GM23338 (cell line): ENCODE measurements at regions not wholly inside any gene's neighbourhood (a gene's known extent, or its start where the extent isn't known, plus 50 kb on each side); places are given as distances from the start of the nearest gene placed in this dataset.

Experiments used
- ATAC-seq: fragments of 200-7000 bp; cut with Tn5 transposase; 3 replicates; pipeline ENCODE4 v1.9.1; 2020
- DNase-seq: peaks from one replicate; pipeline ENCODE4 v3.0.0-alpha.2; 2015; ENCODE audit warnings: low spot score
- H2AFZ ChIP-seq: fragments of 200-600 bp; sonication (generic); 2 replicates; pipeline ENCODE4 v1.8.0; 2016; ENCODE audit warnings: antibody characterized with exemption, mild to moderate bottlenecking, moderate library complexity
- H3F3A ChIP-seq: fragments of 200-600 bp; sonication (generic); replicated peaks from 2 replicates; pipeline ENCODE4 v1.8.0; 2017; ENCODE audit warnings: antibody characterized with exemption, mixed run types, low read depth
- H3K27ac ChIP-seq: fragments of 200-600 bp; sonication (generic); 2 replicates; pipeline ENCODE4 v1.6.1; 2016; ENCODE audit warnings: low read depth
- H3K27me3 ChIP-seq: fragments of 200-600 bp; sonication (generic); 2 replicates; pipeline ENCODE4 v1.8.0; 2016; ENCODE audit warnings: mild to moderate bottlenecking, mixed run types, moderate library complexity; ENCODE audit not compliant: insufficient read depth
- H3K36me3 ChIP-seq: fragments of 200-600 bp; sonication (generic); 2 replicates; pipeline ENCODE4 v1.8.0; 2016; ENCODE audit warnings: mild to moderate bottlenecking; ENCODE audit not compliant: insufficient read depth
- H3K4me1 ChIP-seq: fragments of 200-600 bp; sonication (generic); 2 replicates; pipeline ENCODE4 v1.8.0; 2016; ENCODE audit warnings: mild to moderate bottlenecking, moderate library complexity; ENCODE audit not compliant: insufficient read depth
- H3K4me2 ChIP-seq: fragments of 200-600 bp; sonication (generic); 2 replicates; pipeline ENCODE4 v1.7.1; 2017; ENCODE audit warnings: mixed run types
- H3K4me3 ChIP-seq: fragments of 200-600 bp; sonication (generic); 2 replicates; pipeline ENCODE4 v1.6.1; 2016; ENCODE audit warnings: mixed run types
- H3K79me2 ChIP-seq: fragments of 200-600 bp; sonication (generic); replicated peaks from 2 replicates; pipeline ENCODE4 v1.8.0; 2017; ENCODE audit warnings: mild to moderate bottlenecking; ENCODE audit not compliant: insufficient read depth
- H3K9me2 ChIP-seq: fragments of 200-600 bp; sonication (generic); 2 replicates; pipeline ENCODE4 v1.8.0; 2017; ENCODE audit not compliant: insufficient read depth
- H4K20me1 ChIP-seq: fragments of 200-600 bp; sonication (generic); replicated peaks from 2 replicates; pipeline ENCODE4 v1.8.0; 2017; ENCODE audit warnings: mild to moderate bottlenecking; ENCODE audit not compliant: insufficient read depth
- H3K27ac Mint-ChIP-seq: 2 replicates; pipeline ENCODE4 v1.8.0; 2020; ENCODE audit warnings: inconsistent platforms, mild to moderate bottlenecking, moderate library complexity, mixed read lengths
- H3K27me3 Mint-ChIP-seq: 3 replicates; pipeline ENCODE4 v1.8.0; 2022; ENCODE audit warnings: low read depth, mild to moderate bottlenecking, moderate library complexity, mixed read lengths, inconsistent platforms; ENCODE audit not compliant: insufficient read depth, poor library complexity
- H3K36me3 Mint-ChIP-seq: 3 replicates; pipeline ENCODE4 v1.8.0; 2021; ENCODE audit warnings: low read depth, mild to moderate bottlenecking, inconsistent platforms, moderate library complexity, mixed read lengths
- H3K4me1 Mint-ChIP-seq: 3 replicates; pipeline ENCODE4 v1.8.0; 2020; ENCODE audit warnings: mild to moderate bottlenecking, inconsistent platforms, mixed read lengths
- H3K4me3 Mint-ChIP-seq: 3 replicates; pipeline ENCODE4 v1.8.0; 2021; ENCODE audit warnings: moderate library complexity, mild to moderate bottlenecking, inconsistent platforms, mixed read lengths
- H3K9me3 Mint-ChIP-seq: 3 replicates; pipeline ENCODE4 v1.8.0; 2020; ENCODE audit warnings: moderate library complexity, mild to moderate bottlenecking, inconsistent platforms, mixed read lengths
- CREB1 ChIP-seq: fragments of 250-450 bp; sonication (Bioruptor Pico); IDR thresholded peaks from 2 replicates; pipeline ENCODE4 v1.5.0; 2020; ENCODE audit warnings: low read depth, mild to moderate bottlenecking, moderate library complexity
- CTCF ChIP-seq, 2 experiments: fragments of 200-600 bp in 1 of 2; sonication (generic) in 1 of 2; conservative IDR thresholded peaks; 2 replicates each; pipeline versions ENCODE4 v1.5.1 to v1.6.1; 2016 to 2017; ENCODE audit warnings: antibody characterized with exemption in 2 of 2, low read depth in 2 of 2, mild to moderate bottlenecking in 2 of 2, moderate library complexity in 1 of 2
- ETS1 ChIP-seq: IDR thresholded peaks from 2 replicates; pipeline ENCODE4 v1.6.1; 2016; ENCODE audit warnings: antibody characterized with exemption
- EZH2 ChIP-seq: fragments of 200-600 bp; sonication (generic); IDR thresholded peaks from one replicate; pipeline ENCODE4 v1.8.0; 2017; ENCODE audit warnings: antibody characterized with exemption, mild to moderate bottlenecking, low read depth; ENCODE audit not compliant: unreplicated experiment
- EZH2phosphoT487 ChIP-seq: fragments of 200-600 bp; sonication (generic); IDR thresholded peaks from one replicate; pipeline ENCODE4 v1.8.1; 2018; ENCODE audit warnings: antibody characterized with exemption; ENCODE audit not compliant: unreplicated experiment
- JUNB ChIP-seq: IDR thresholded peaks from one replicate; pipeline ENCODE4 v1.6.1; 2016; ENCODE audit warnings: antibody characterized with exemption; ENCODE audit not compliant: unreplicated experiment
- NANOG ChIP-seq: IDR thresholded peaks from 2 replicates; pipeline ENCODE4 v1.6.1; 2016; ENCODE audit warnings: antibody characterized with exemption, borderline replicate concordance
- POLR2AphosphoS5 ChIP-seq: IDR thresholded peaks from 2 replicates; pipeline ENCODE4 v1.6.1; 2016; ENCODE audit warnings: antibody characterized with exemption, low read depth
- ZNF114 ChIP-seq: fragments of 250-450 bp; sonication (Bioruptor Pico); IDR thresholded peaks from 2 replicates; pipeline ENCODE4 v1.5.0; 2020; ENCODE audit warnings: mild to moderate bottlenecking, moderate library complexity
- ZNF462 ChIP-seq: fragments of 250-450 bp; sonication (Bioruptor Pico); IDR thresholded peaks from 2 replicates; pipeline ENCODE4 v1.5.0; 2020; ENCODE audit warnings: mild to moderate bottlenecking, moderate library complexity

GRCh38 chr4:16297003-16297402 lies 70.7 kb upstream of the TAPT1 start (continued):
- TF ChIP-seq ETS1 = no peak
- no peak for TF ChIP-seq EZH2phosphoT487

- H3K27me3 Mint-ChIP-seq = no peaks in the 10 kb centered on the region
- Histone ChIP-seq H3K27me3 (no peaks in the 10 kb centered on the region), H3K4me3 (no peak overlapping the region), H3F3A (no peaks in the 10 kb centered on the region), H3K36me3 (no peaks in the 10 kb centered on the region), H3K4me2 (no peak overlapping the region), H3K27ac (no peak overlapping the region), H3K9me2 (no peaks in the 10 kb centered on the region), H2AFZ (no peak overlapping the region), H4K20me1 (no peaks in the 10 kb centered on the region), H3K79me2 (no peaks in the 10 kb centered on the region), H3K4me1 (peaks cover 11% of the 10 kb centered on the region; the same call in 1 of the 2 replicates)
- no peaks in the 10 kb centered on the region for H3K9me3 Mint-ChIP-seq
- H3K4me1 Mint-ChIP-seq = peaks cover 20% of the 10 kb centered on the region
- no peak for TF ChIP-seq JUNB
- no peak for TF ChIP-seq CTCF (conservative IDR thresholded peaks at IDR 0.05; ENCODE audit: low read depth in 2 of 2)
- no peak for TF ChIP-seq CREB1
- TF ChIP-seq NANOG = no peak
- TF ChIP-seq ZNF114 (CRISPR knock-in tag) = no peak
- TF ChIP-seq ZNF462 = no peak
- no peak for TF ChIP-seq EZH2phosphoT487
- no peak for TF ChIP-seq POLR2AphosphoS5
- no peak for TF ChIP-seq EZH2
- H3K36me3 Mint-ChIP-seq = no peaks in the 10 kb centered on the region
- DNase-seq (no peak), ATAC-seq (no peak)
- no peak overlapping the region for H3K27ac Mint-ChIP-seq
- H3K4me3 Mint-ChIP-seq = no peak overlapping the region
These were observed 68.2 kb upstream of the TAPT1 start for GRCh38 chr4:16294455-16294854.
